NB4 (cell line): ENCODE measurements at regions not wholly inside any gene's neighbourhood (a gene's known extent, or its start where the extent isn't known, plus 50 kb on each side); places are given as distances from the start of the nearest gene placed in this dataset.

Source experiments
- DNase-seq: peaks from one replicate; pipeline ENCODE4 v3.0.0; 2010; ENCODE audit warnings: low read depth
- H3K4me3 ChIP-seq: one replicate; pipeline ENCODE4 v1.5.1; 2011; ENCODE audit warnings: mild to moderate bottlenecking, low read depth, low read length, moderate library complexity
- MYC ChIP-seq: IDR thresholded peaks from 2 replicates; pipeline ENCODE4 v1.6.1; 2011; ENCODE audit warnings: low read depth, low read length
- POLR2A ChIP-seq: IDR thresholded peaks from 2 replicates; pipeline ENCODE4 v1.6.1; 2011; ENCODE audit warnings: mild to moderate bottlenecking; ENCODE audit not compliant: insufficient read length; ENCODE audit errors: extremely low read depth
- TF ChIP-seq, protein P1 (sequence below): IDR thresholded peaks from one replicate; pipeline ENCODE4 v1.5.1; 2012; ENCODE audit warnings: low read depth, low read length
- TF ChIP-seq, protein P2 (sequence below): IDR thresholded peaks from 2 replicates; pipeline ENCODE4 v1.6.1; 2011; ENCODE audit warnings: low read depth, low read length

DNA sequence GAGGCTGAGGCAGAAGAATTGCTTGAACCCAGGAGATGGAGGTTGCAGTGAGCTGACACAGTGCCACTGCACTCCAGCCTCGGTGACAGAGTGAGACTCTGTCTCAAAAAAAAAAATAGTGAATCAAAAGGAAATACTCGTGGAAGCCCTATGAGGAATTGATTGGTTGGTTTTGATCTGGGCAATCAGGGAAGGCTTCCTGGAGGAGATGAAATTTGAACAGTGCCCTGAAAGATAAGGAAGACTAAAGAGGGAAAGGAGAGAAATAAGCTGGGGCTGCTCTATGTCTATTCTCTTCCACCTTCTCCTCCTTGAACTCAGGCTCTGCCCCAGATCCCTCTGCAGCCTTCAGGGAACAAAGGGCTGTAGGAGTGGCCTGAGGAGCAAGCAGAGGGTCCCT, 54.1 kb downstream of the IRF2BPL start:
- no peak for DNase-seq
- TF ChIP-seq, protein P1, sequence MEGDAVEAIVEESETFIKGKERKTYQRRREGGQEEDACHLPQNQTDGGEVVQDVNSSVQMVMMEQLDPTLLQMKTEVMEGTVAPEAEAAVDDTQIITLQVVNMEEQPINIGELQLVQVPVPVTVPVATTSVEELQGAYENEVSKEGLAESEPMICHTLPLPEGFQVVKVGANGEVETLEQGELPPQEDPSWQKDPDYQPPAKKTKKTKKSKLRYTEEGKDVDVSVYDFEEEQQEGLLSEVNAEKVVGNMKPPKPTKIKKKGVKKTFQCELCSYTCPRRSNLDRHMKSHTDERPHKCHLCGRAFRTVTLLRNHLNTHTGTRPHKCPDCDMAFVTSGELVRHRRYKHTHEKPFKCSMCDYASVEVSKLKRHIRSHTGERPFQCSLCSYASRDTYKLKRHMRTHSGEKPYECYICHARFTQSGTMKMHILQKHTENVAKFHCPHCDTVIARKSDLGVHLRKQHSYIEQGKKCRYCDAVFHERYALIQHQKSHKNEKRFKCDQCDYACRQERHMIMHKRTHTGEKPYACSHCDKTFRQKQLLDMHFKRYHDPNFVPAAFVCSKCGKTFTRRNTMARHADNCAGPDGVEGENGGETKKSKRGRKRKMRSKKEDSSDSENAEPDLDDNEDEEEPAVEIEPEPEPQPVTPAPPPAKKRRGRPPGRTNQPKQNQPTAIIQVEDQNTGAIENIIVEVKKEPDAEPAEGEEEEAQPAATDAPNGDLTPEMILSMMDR = no peak
- TF ChIP-seq, protein P2, sequence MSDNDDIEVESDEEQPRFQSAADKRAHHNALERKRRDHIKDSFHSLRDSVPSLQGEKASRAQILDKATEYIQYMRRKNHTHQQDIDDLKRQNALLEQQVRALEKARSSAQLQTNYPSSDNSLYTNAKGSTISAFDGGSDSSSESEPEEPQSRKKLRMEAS = no peak
- TF ChIP-seq POLR2A (no peak), MYC (no peak)
- H3K4me3 ChIP-seq = no peak overlapping the region

DNA sequence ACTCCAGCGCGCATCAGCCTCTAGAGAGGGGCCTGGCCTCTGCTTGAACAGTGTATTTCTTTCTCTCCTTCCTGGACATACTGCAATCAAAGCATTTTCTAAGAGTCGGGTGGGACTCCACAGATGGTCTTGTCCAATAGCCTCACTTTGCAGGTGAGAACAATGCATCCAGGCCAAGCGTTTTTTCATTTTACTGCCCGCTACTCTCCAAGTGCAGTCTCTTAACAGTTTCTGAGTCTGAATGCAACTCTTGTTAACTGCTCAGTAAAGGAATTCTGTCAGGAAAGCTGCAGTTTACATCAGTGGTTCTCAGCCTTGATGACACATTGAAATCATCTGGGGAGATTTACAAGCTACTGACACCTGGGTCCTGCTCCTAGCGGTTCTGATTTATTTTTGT, 57.0 kb downstream of the IRF2BPL start:
- no peak for DNase-seq
- TF ChIP-seq POLR2A = no peak
- TF ChIP-seq MYC = no peak
- TF ChIP-seq, protein P2 = no peak
- TF ChIP-seq, protein P1 = no peak
- no peak overlapping the region for H3K4me3 ChIP-seq

DNA sequence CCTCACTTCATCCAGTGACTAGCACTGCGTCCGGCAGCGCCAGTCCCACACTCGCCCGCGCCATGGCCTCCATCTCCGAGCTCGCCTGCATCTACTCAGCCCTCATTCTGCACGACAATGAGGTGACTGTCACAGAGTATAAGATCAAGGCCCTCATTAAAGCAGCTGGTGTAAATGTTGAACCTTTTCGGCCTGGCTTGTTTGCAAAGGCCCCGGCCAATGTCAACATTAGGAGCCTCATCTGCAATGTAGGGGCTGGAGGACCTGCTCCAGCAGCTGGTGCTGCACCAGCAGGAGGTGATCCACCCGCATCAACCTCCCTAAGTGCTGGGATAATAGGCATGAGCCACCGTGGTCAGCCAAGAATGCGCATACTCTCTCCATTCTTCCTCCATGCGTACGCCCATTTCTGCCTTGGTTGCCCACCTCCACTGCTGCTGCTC, 59.9 kb downstream of the IRF2BPL start:
- H3K4me3 ChIP-seq = no peak overlapping the region
- no peak for DNase-seq
- TF ChIP-seq, protein P1 = no peak

DNA sequence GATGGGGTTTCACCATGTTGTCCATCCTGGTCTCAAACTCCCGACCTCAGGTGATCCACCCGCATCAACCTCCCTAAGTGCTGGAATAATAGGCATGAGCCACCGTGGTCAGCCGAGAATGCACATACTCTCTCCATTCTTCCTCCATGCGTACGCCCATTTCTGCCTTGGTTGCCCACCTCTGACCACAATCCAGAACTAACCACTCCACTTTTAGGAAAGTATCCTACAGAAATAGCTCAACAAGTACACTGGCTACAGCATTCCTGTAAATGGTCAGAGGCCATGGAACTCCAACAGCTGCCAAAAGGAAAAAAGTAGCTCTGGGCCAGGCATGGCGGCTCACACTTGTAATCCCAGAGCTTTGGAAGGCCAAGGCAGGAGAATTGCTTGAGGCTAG, 60.7 kb downstream of the IRF2BPL start:
- no peak for DNase-seq
- TF ChIP-seq POLR2A (no peak), MYC (no peak)
- TF ChIP-seq, protein P1 = no peak
- no peak overlapping the region for H3K4me3 ChIP-seq

DNA sequence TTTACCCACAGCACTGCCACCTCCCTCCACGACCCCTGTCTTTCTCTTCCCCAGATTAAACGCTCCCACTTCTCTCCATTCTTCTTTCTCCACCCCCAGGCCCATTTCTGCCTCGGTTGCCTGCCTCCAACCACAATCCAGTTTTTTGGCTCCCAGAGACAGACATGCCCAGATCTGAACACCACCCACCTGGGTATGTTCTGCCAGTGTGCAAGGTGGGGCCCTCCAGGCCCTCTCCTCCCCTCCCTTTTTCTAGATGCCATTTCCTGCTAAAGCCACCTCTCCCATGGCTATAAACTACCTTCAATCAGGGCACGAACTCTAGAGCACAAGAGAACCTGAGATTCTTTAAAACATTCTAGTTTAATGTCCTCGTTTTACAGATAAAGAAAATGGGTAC, 63.3 kb downstream of the IRF2BPL start:
- no peak overlapping the region for H3K4me3 ChIP-seq
- no peak for DNase-seq
- TF ChIP-seq, protein P2 = no peak
- TF ChIP-seq MYC (no peak), POLR2A (no peak)
- TF ChIP-seq, protein P1 = no peak

DNA sequence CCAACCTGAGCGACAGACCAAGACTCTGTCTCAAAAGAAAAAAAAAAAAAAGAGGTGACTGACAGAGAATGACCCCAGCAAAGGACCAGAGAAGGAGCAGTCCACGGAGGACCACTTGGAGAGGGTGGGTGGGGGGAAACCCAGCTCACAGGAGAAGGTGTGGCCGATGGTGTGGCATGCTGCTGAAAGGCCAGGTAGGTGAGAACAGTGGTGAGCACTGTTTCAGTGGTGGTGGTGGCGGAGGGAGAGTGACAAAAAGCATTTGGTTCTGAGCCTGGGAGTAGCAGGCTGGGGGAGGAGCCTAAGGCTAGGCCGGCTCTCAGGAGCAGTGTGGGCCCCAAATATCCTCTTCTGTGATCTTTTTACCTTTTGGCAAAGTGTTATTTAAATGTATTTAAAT, 63.8 kb downstream of the IRF2BPL start:
- TF ChIP-seq POLR2A (no peak), MYC (no peak)
- TF ChIP-seq, protein P1 = no peak
- TF ChIP-seq, protein P2 = no peak
- no peak for DNase-seq
- no peak overlapping the region for H3K4me3 ChIP-seq
